ENCODE measurements at regions not wholly inside any gene's neighbourhood (a gene's known extent, or its start where the extent isn't known, plus 50 kb on each side); places are given as distances from the start of the nearest gene placed in this dataset.
"Not testable (repeated sequence)": the region's sequence is repeated elsewhere in the genome, so short reads cannot be mapped to it uniquely, and the experiment has no call there.

DNA sequence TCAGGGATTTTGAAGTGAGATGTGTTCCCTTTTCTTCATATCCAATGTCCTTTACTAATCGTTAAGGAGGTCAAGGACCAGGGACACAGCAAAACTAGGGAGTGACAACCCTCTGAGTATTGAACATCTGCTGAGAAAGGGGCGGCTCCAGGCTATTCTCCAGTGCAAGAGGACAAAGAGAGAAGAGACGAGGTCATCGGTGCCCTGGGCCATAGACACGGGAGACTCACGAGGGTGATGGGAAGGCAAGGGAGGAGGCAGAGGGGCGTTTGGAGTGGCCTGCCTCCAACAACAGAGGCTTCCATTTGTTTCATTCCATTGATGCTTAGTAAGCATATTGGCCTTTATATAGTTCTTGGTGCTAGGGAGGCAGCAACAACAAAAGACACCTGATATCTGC lies 268.4 kb downstream of the CXCL12 start:
- no peak overlapping the region for H3K27ac ChIP-seq
- H3K9me3 ChIP-seq = no peaks in the 10 kb centered on the region
- no peaks in the 10 kb centered on the region for H3K4me1 ChIP-seq
- no peak for TF ChIP-seq POLR2A (IDR thresholded peaks at IDR 0.05)
- no peak for TF ChIP-seq POLR2AphosphoS5 (IDR thresholded peaks at IDR 0.05)
- TF ChIP-seq, protein P1, sequence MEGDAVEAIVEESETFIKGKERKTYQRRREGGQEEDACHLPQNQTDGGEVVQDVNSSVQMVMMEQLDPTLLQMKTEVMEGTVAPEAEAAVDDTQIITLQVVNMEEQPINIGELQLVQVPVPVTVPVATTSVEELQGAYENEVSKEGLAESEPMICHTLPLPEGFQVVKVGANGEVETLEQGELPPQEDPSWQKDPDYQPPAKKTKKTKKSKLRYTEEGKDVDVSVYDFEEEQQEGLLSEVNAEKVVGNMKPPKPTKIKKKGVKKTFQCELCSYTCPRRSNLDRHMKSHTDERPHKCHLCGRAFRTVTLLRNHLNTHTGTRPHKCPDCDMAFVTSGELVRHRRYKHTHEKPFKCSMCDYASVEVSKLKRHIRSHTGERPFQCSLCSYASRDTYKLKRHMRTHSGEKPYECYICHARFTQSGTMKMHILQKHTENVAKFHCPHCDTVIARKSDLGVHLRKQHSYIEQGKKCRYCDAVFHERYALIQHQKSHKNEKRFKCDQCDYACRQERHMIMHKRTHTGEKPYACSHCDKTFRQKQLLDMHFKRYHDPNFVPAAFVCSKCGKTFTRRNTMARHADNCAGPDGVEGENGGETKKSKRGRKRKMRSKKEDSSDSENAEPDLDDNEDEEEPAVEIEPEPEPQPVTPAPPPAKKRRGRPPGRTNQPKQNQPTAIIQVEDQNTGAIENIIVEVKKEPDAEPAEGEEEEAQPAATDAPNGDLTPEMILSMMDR (IDR thresholded peaks at IDR 0.05 in 8 of 11, conservative IDR thresholded peaks at IDR 0.05 in 3 of 11) = no peak
- intact Hi-C loops (cut with DNase I; ENCODE audit: low total_unique reads) = no loop called here
- DNase-seq = no peak
- 64 to 76% (median 72%) methylated on average over 7 of the region's 7 CpGs for WGBS, 5 donors
- no peaks in the 10 kb centered on the region for H3K36me3 ChIP-seq
- peaks cover 0 to 13% (median 0%) of the 10 kb centered on the region in 7 donors for H3K27me3 ChIP-seq (replicated peaks in 1 of 7)
- no peak overlapping the region for H3K4me3 ChIP-seq

DNA sequence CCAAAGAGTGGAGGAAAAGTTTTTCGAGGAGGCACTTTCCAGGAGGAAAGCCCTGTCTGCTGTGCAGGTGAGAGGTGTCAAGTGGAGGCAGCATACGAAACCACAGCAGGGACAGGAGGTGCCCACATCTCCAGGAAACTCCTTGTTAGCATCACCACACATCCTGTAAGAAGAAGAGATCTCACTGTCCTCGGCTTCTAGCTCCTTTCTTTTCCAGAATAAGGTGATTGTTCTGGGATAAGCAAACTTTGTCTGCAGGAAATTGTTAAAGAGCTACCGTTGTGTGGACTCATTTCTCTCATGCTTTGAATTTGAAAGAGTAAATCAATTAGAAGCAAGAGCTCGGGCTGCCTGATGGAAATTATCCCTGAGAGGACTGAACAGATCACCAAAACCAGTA lies 269.4 kb downstream of the CXCL12 start:
- Histone ChIP-seq H3K36me3 (no peaks in the 10 kb centered on the region), H3K4me1 (no peaks in the 10 kb centered on the region), H3K27ac (no peak overlapping the region), H3K9me3 (peaks cover 0 to 4% (median 0%) of the 10 kb centered on the region in 8 donors), H3K4me3 (no peak overlapping the region), H3K27me3 (replicated peaks in 1 of 7) (peaks cover 0 to 13% (median 0%) of the 10 kb centered on the region in 7 donors)
- no peak for DNase-seq
- TF ChIP-seq, protein P1 (IDR thresholded peaks at IDR 0.05 in 8 of 11, conservative IDR thresholded peaks at IDR 0.05 in 3 of 11) = no peak
- no peak for TF ChIP-seq POLR2AphosphoS5 (IDR thresholded peaks at IDR 0.05)
- TF ChIP-seq POLR2A (IDR thresholded peaks at IDR 0.05) = no peak
- 42 to 62% (median 53%) methylated on average over 5 of the region's 5 CpGs for WGBS, 5 donors
- intact Hi-C loops (cut with DNase I; ENCODE audit: low total_unique reads) = no loop called here

DNA sequence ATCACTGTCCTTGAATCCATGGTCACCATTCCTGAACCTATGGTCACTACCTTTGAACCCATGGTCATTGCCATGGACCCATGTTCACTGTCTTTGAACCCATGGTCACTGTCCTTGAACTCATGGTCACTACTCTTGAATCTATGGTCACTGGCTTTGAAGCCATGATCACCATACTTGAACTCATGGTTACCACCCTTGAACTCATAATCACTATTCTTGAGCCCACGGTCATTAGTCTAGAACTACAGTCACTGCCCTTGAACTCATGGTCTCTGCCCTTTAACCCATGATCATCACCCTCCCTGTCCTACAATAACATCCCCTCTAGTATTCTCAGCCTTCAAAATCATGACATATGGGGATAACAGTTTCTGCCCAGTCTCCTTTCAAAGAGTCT lies 270.5 kb downstream of the CXCL12 start:
- DNase-seq = no peak
- no peak overlapping the region for H3K27ac ChIP-seq
- no peaks in the 10 kb centered on the region for H3K4me1 ChIP-seq
- H3K36me3 ChIP-seq = no peaks in the 10 kb centered on the region
- WGBS, 5 donors = 78 to 84% (median 81%) methylated on average over 1 of the region's 1 CpG
- no peak for TF ChIP-seq POLR2A (IDR thresholded peaks at IDR 0.05)
- TF ChIP-seq, protein P1 (IDR thresholded peaks at IDR 0.05 in 8 of 11, conservative IDR thresholded peaks at IDR 0.05 in 3 of 11) = no peak
- no peak for TF ChIP-seq POLR2AphosphoS5 (IDR thresholded peaks at IDR 0.05)
- peaks cover 0 to 13% (median 0%) of the 10 kb centered on the region in 7 donors for H3K27me3 ChIP-seq (replicated peaks in 1 of 7)
- H3K9me3 ChIP-seq = peaks cover 0 to 4% (median 0%) of the 10 kb centered on the region in 8 donors
- intact Hi-C loops (cut with DNase I; ENCODE audit: low total_unique reads) = no loop called here
- no peak overlapping the region for H3K4me3 ChIP-seq

GRCh38 chr10:44112280-44112679 lies 272.6 kb downstream of the CXCL12 start:
- H3K4me1 ChIP-seq; H3K27ac ChIP-seq; H3K9me3 ChIP-seq; DNase-seq; H3K36me3 ChIP-seq; H3K4me3 ChIP-seq; intact Hi-C loops (cut with DNase I; ENCODE audit: low total_unique reads): not testable (repeated sequence)
- WGBS, 5 donors = 46 to 70% (median 54%) methylated on average over 2 to 4 of the region's 4 CpGs
- peaks cover 0 to 13% (median 0%) of the 10 kb centered on the region in 7 donors for H3K27me3 ChIP-seq (replicated peaks in 1 of 7)

DNA sequence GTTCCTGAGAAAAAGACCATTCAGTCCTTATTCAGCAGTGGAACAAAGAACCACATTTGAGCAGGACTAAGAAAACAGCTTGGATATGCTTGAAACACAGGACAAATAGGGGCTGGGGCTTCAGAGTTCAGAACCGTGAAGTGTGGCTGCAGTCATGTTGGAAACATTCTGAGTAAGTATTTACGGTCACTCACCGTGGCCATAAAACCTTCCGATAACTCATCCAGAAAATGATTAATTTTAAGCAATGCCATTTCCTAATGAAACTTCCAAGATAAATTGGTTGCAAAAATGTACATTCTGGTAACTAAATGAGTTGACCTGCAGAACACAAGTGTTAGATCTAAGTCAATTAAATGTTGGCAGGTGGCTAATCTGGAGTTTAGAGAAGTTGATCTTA lies 279.2 kb downstream of the CXCL12 start:
- WGBS, 5 donors = 79 to 93% (median 85%) methylated on average over 4 of the region's 4 CpGs
- peaks cover 0 to 8% (median 0%) of the 10 kb centered on the region in 8 donors for H3K9me3 ChIP-seq
- intact Hi-C loops (cut with DNase I; ENCODE audit: low total_unique reads) = no loop called here

More for the DNA sequence above, 279.2 kb downstream of the CXCL12 start:
- H3K27me3 ChIP-seq (replicated peaks in 1 of 7) = no peaks in the 10 kb centered on the region
- no peaks in the 10 kb centered on the region for H3K36me3 ChIP-seq
- H3K27ac ChIP-seq = no peak overlapping the region
- no peak overlapping the region for H3K4me3 ChIP-seq
- no peaks in the 10 kb centered on the region for H3K4me1 ChIP-seq
- DNase-seq = no peak
- TF ChIP-seq POLR2A (IDR thresholded peaks at IDR 0.05) = no peak
- TF ChIP-seq POLR2AphosphoS5 (IDR thresholded peaks at IDR 0.05) = no peak
- TF ChIP-seq, protein P1 (IDR thresholded peaks at IDR 0.05 in 8 of 11, conservative IDR thresholded peaks at IDR 0.05 in 3 of 11) = no peak
